SJSA1 (cell line): ENCODE measurements at regions not wholly inside any gene's neighbourhood (a gene's known extent, or its start where the extent isn't known, plus 50 kb on each side); places are given as distances from the start of the nearest gene placed in this dataset.

Experiments
- DNase-seq, 2 experiments: peaks; one replicate each; pipeline ENCODE4 v3.0.0-alpha.2; 2015 to 2020; ENCODE audit warnings: low spot score in 2 of 2, low read depth in 1 of 2
- H3K27ac ChIP-seq: fragments of 250-450 bp; sonication (Bioruptor Pico); 2 replicates; pipeline ENCODE4 v1.5.1; 2020; ENCODE audit warnings: mild to moderate bottlenecking, moderate library complexity
- H3K27me3 ChIP-seq: fragments of 250-450 bp; sonication (Bioruptor Pico); replicated peaks from 2 replicates; pipeline ENCODE4 v1.5.1; 2020; ENCODE audit warnings: mild to moderate bottlenecking, moderate library complexity
- H3K36me3 ChIP-seq: fragments of 250-450 bp; sonication (Bioruptor Pico); 2 replicates; pipeline ENCODE4 v1.5.1; 2020; ENCODE audit warnings: mild to moderate bottlenecking
- H3K4me1 ChIP-seq: fragments of 250-450 bp; sonication (Bioruptor Pico); replicated peaks from 2 replicates; pipeline ENCODE4 v1.6.1; 2021; ENCODE audit warnings: mild to moderate bottlenecking
- H3K4me3 ChIP-seq: fragments of 250-450 bp; sonication (Bioruptor Pico); 2 replicates; pipeline ENCODE4 v1.5.1; 2020; ENCODE audit warnings: mild to moderate bottlenecking
- H3K9me3 ChIP-seq: fragments of 250-450 bp; sonication (Bioruptor Pico); replicated peaks from 2 replicates; pipeline ENCODE4 v1.5.1; 2020; ENCODE audit warnings: mild to moderate bottlenecking

GRCh38 chr2:120499784-120500495 lies 154.0 kb downstream of the INHBB start:
- Histone ChIP-seq H3K27me3 (0 out of 2 replicates have a peak, but pooled peaks cover 5% of the 10 kb centered on the region), H3K36me3 (no peaks in the 10 kb centered on the region), H3K9me3 (no peaks in the 10 kb centered on the region), H3K27ac (no peak overlapping the region), H3K4me1 (no peaks in the 10 kb centered on the region), H3K4me3 (no peak overlapping the region)
- DNase-seq, result no peak

- H3K9me3 ChIP-seq, result no peaks in the 10 kb centered on the region
- no peaks in the 10 kb centered on the region for H3K4me1 ChIP-seq
- H3K27me3 ChIP-seq, result 0 out of 2 replicates have a peak, but pooled peaks cover 5% of the 10 kb centered on the region
- H3K27ac ChIP-seq, result no peak overlapping the region
- no peak overlapping the region for H3K4me3 ChIP-seq
- no peaks in the 10 kb centered on the region for H3K36me3 ChIP-seq
- no peak for DNase-seq
Measured at GRCh38 chr2:120501591-120501990, 155.7 kb downstream of the INHBB start.

GRCh38 chr2:120502357-120502756 lies 156.4 kb downstream of the INHBB start:
- Histone ChIP-seq H3K4me3 (no peak overlapping the region), H3K27me3 (0 out of 2 replicates have a peak, but pooled peaks cover 5% of the 10 kb centered on the region), H3K27ac (no peak overlapping the region), H3K36me3 (no peaks in the 10 kb centered on the region), H3K9me3 (no peaks in the 10 kb centered on the region), H3K4me1 (no peaks in the 10 kb centered on the region)
- no peak for DNase-seq

- no peak overlapping the region for H3K4me3 ChIP-seq
- no peak overlapping the region for H3K27ac ChIP-seq
- no peak for DNase-seq
- H3K36me3 ChIP-seq, result no peaks in the 10 kb centered on the region
- H3K4me1 ChIP-seq, result no peaks in the 10 kb centered on the region
- H3K27me3 ChIP-seq, result 0 out of 2 replicates have a peak, but pooled peaks cover 5% of the 10 kb centered on the region
- no peaks in the 10 kb centered on the region for H3K9me3 ChIP-seq
Measured at GRCh38 chr2:120502761-120503160, 156.8 kb downstream of the INHBB start.

- DNase-seq, result no peak
- Histone ChIP-seq H3K36me3 (no peaks in the 10 kb centered on the region), H3K9me3 (no peaks in the 10 kb centered on the region), H3K4me1 (no peaks in the 10 kb centered on the region), H3K4me3 (no peak overlapping the region), H3K27ac (no peak overlapping the region), H3K27me3 (0 out of 2 replicates have a peak, but pooled peaks cover 5% of the 10 kb centered on the region)
Measured at GRCh38 chr2:120503206-120503792, 157.4 kb downstream of the INHBB start.

- no peaks in the 10 kb centered on the region for H3K36me3 ChIP-seq
- no peaks in the 10 kb centered on the region for H3K9me3 ChIP-seq
- no peak overlapping the region for H3K27ac ChIP-seq
- no peak overlapping the region for H3K4me3 ChIP-seq
- 0 out of 2 replicates have a peak, but pooled peaks cover 5% of the 10 kb centered on the region for H3K27me3 ChIP-seq
- no peak for DNase-seq
- H3K4me1 ChIP-seq, result no peaks in the 10 kb centered on the region
Measured at GRCh38 chr2:120503793-120504571, 158.0 kb downstream of the INHBB start.

GRCh38 chr2:120504936-120505705 lies 159.2 kb downstream of the INHBB start:
- DNase-seq, result no peak
- H3K9me3 ChIP-seq, result no peaks in the 10 kb centered on the region
- H3K36me3 ChIP-seq, result no peaks in the 10 kb centered on the region
- 0 out of 2 replicates have a peak, but pooled peaks cover 5% of the 10 kb centered on the region for H3K27me3 ChIP-seq
- no peak overlapping the region for H3K4me3 ChIP-seq
- no peak overlapping the region for H3K27ac ChIP-seq
- H3K4me1 ChIP-seq, result no peaks in the 10 kb centered on the region

GRCh38 chr2:120508567-120509041 lies 162.7 kb downstream of the INHBB start:
- DNase-seq, result no peak
- Histone ChIP-seq H3K9me3 (no peaks in the 10 kb centered on the region), H3K27me3 (no peaks in the 10 kb centered on the region), H3K4me1 (no peaks in the 10 kb centered on the region), H3K27ac (no peak overlapping the region), H3K4me3 (no peak overlapping the region), H3K36me3 (no peaks in the 10 kb centered on the region)

- Histone ChIP-seq H3K4me3 (no peak overlapping the region), H3K4me1 (no peaks in the 10 kb centered on the region), H3K36me3 (no peaks in the 10 kb centered on the region), H3K9me3 (no peaks in the 10 kb centered on the region), H3K27me3 (no peaks in the 10 kb centered on the region), H3K27ac (no peak overlapping the region)
- no peak for DNase-seq
Measured at GRCh38 chr2:120509213-120509815, 163.4 kb downstream of the INHBB start.

GRCh38 chr2:120509991-120510735 lies 164.2 kb downstream of the INHBB start:
- H3K4me1 ChIP-seq, result no peaks in the 10 kb centered on the region
- H3K27me3 ChIP-seq, result no peaks in the 10 kb centered on the region
- no peaks in the 10 kb centered on the region for H3K36me3 ChIP-seq
- no peaks in the 10 kb centered on the region for H3K9me3 ChIP-seq
- no peak overlapping the region for H3K27ac ChIP-seq
- no peak for DNase-seq
- no peak overlapping the region for H3K4me3 ChIP-seq

GRCh38 chr2:120510751-120511395 lies 164.9 kb downstream of the INHBB start:
- no peaks in the 10 kb centered on the region for H3K9me3 ChIP-seq
- no peak for DNase-seq

GRCh38 chr2:120511536-120511935 lies 165.6 kb downstream of the INHBB start:
- 0 out of 2 replicates have a peak, but pooled peaks cover 4% of the 10 kb centered on the region for H3K27me3 ChIP-seq
- H3K9me3 ChIP-seq, result no peaks in the 10 kb centered on the region
- H3K4me3 ChIP-seq, result no peak overlapping the region
- no peak for DNase-seq
- no peaks in the 10 kb centered on the region for H3K4me1 ChIP-seq
- no peak overlapping the region for H3K27ac ChIP-seq
- H3K36me3 ChIP-seq, result no peaks in the 10 kb centered on the region

More at GRCh38 chr2:120510751-120511395, 164.9 kb downstream of the INHBB start:
- no peaks in the 10 kb centered on the region for H3K4me1 ChIP-seq
- no peak overlapping the region for H3K27ac ChIP-seq
- no peaks in the 10 kb centered on the region for H3K36me3 ChIP-seq
- no peaks in the 10 kb centered on the region for H3K27me3 ChIP-seq
- no peak overlapping the region for H3K4me3 ChIP-seq
